A172 (cell line): ENCODE measurements at regions not wholly inside any gene's neighbourhood (a gene's known extent, or its start where the extent isn't known, plus 50 kb on each side); places are given as distances from the start of the nearest gene placed in this dataset.
A peak's percentile ranks its signal among the peaks of the same experiment; 100 is the strongest.

ENCODE experiments used
- DNase-seq: peaks from one replicate; pipeline ENCODE4 v3.0.0-alpha.2; 2015; ENCODE audit warnings: low spot score

GRCh38 chr9:13899924-13900323, 414.0 kb downstream of the NFIB start:
- no peak for DNase-seq

- DNase-seq, result no peak
Measured at GRCh38 chr9:13898957-13899356, 415.0 kb downstream of the NFIB start.

GRCh38 chr9:13896922-13897835, 416.8 kb downstream of the NFIB start:
- DNase-seq, result no peak

GRCh38 chr9:13896047-13896446, 417.9 kb downstream of the NFIB start:
- no peak for DNase-seq

GRCh38 chr9:13885258-13885657, 428.7 kb downstream of the NFIB start:
- DNase-seq, result no peak

GRCh38 chr9:13879981-13880380, 434.0 kb downstream of the NFIB start:
- DNase-seq, result no peak

GRCh38 chr9:13879011-13879410, 434.9 kb downstream of the NFIB start:
- DNase-seq, result no peak

GRCh38 chr9:13878241-13878711, 435.7 kb downstream of the NFIB start:
- DNase-seq, result no peak

GRCh38 chr9:13876741-13877140, 437.2 kb downstream of the NFIB start:
- DNase-seq, result no peak

- no peak for DNase-seq
Measured at GRCh38 chr9:13873203-13873602, 440.7 kb downstream of the NFIB start.

- DNase-seq, result no peak
Measured at GRCh38 chr9:13868336-13868735, 445.6 kb downstream of the NFIB start.

GRCh38 chr9:13865869-13866268, 448.1 kb downstream of the NFIB start:
- no peak for DNase-seq

GRCh38 chr9:13863112-13863511, 450.8 kb downstream of the NFIB start:
- no peak for DNase-seq

- DNase-seq, result no peak
Measured at GRCh38 chr9:13862654-13863053, 451.3 kb downstream of the NFIB start.

GRCh38 chr9:13860946-13861640, 452.8 kb downstream of the NFIB start:
- no peak for DNase-seq

- no peak for DNase-seq
Measured at GRCh38 chr9:13860019-13860418, 453.9 kb downstream of the NFIB start.

- no peak for DNase-seq
Measured at GRCh38 chr9:13857521-13857920, 456.4 kb downstream of the NFIB start.

GRCh38 chr9:13847270-13847669, 466.7 kb downstream of the NFIB start:
- no peak for DNase-seq

GRCh38 chr9:13845460-13845859, 468.5 kb downstream of the NFIB start:
- peak; percentile 2 for DNase-seq

- no peak for DNase-seq
Measured at GRCh38 chr9:13841746-13842462, 472.0 kb downstream of the NFIB start.

- no peak for DNase-seq
Measured at GRCh38 chr9:13832446-13832845, 481.5 kb downstream of the NFIB start.

- DNase-seq, result no peak
Measured at GRCh38 chr9:13823026-13823425, 490.9 kb downstream of the NFIB start.
